ENCODE measurements at regions not wholly inside any gene's neighbourhood (a gene's known extent, or its start where the extent isn't known, plus 50 kb on each side); places are given as distances from the start of the nearest gene placed in this dataset.
"Not testable (repeated sequence)": the region's sequence is repeated elsewhere in the genome, so short reads cannot be mapped to it uniquely, and the experiment has no call there.

GRCh38 chr16:29309601-29310000, 96.9 kb downstream of the NPIPB11 start:
- H3K9ac ChIP-seq (ENCODE audit: low read depth, low read length); H3K9me3 ChIP-seq (ENCODE audit: control insufficient read depth, insufficient read depth, low read length); H3K4me1 ChIP-seq (ENCODE audit: insufficient read depth, low read length); H3K36me3 ChIP-seq (ENCODE audit: insufficient read depth, low read length): not testable (repeated sequence)

GRCh38 chr16:29308644-29309546, 97.6 kb downstream of the NPIPB11 start:
- Histone ChIP-seq H3K9me3 (ENCODE audit: control insufficient read depth, insufficient read depth, low read length) (no peaks in the 10 kb centered on the region), H3K9ac (ENCODE audit: low read depth, low read length) (no peak overlapping the region), H3K4me1 (ENCODE audit: insufficient read depth, low read length) (no peaks in the 10 kb centered on the region), H3K36me3 (ENCODE audit: insufficient read depth, low read length) (no peaks in the 10 kb centered on the region)

GRCh38 chr16:29307598-29308507, 98.7 kb downstream of the NPIPB11 start:
- Histone ChIP-seq H3K36me3 (ENCODE audit: insufficient read depth, low read length) (no peaks in the 10 kb centered on the region), H3K9ac (ENCODE audit: low read depth, low read length) (no peak overlapping the region), H3K4me1 (ENCODE audit: insufficient read depth, low read length) (no peaks in the 10 kb centered on the region), H3K9me3 (ENCODE audit: control insufficient read depth, insufficient read depth, low read length) (no peaks in the 10 kb centered on the region)

GRCh38 chr16:29306943-29307597, 99.4 kb downstream of the NPIPB11 start:
- H3K36me3 ChIP-seq (ENCODE audit: insufficient read depth, low read length): no peaks in the 10 kb centered on the region
- no peak overlapping the region for H3K9ac ChIP-seq (ENCODE audit: low read depth, low read length)
- H3K9me3 ChIP-seq (ENCODE audit: control insufficient read depth, insufficient read depth, low read length): no peaks in the 10 kb centered on the region
- no peaks in the 10 kb centered on the region for H3K4me1 ChIP-seq (ENCODE audit: insufficient read depth, low read length)

- H3K9me3 ChIP-seq (ENCODE audit: control insufficient read depth, insufficient read depth, low read length): no peaks in the 10 kb centered on the region
- no peak overlapping the region for H3K9ac ChIP-seq (ENCODE audit: low read depth, low read length)
- H3K4me1 ChIP-seq (ENCODE audit: insufficient read depth, low read length): no peaks in the 10 kb centered on the region
- no peaks in the 10 kb centered on the region for H3K36me3 ChIP-seq (ENCODE audit: insufficient read depth, low read length)
These were observed 100.3 kb downstream of the NPIPB11 start for GRCh38 chr16:29306201-29306600.

- not testable (repeated sequence) for H3K9ac ChIP-seq (ENCODE audit: low read depth, low read length); H3K36me3 ChIP-seq (ENCODE audit: insufficient read depth, low read length); H3K4me1 ChIP-seq (ENCODE audit: insufficient read depth, low read length); H3K9me3 ChIP-seq (ENCODE audit: control insufficient read depth, insufficient read depth, low read length)
These were observed 101.5 kb downstream of the NPIPB11 start for GRCh38 chr16:29305018-29305417.

- Histone ChIP-seq H3K4me1 (ENCODE audit: insufficient read depth, low read length) (no peaks in the 10 kb centered on the region), H3K9me3 (ENCODE audit: control insufficient read depth, insufficient read depth, low read length) (no peaks in the 10 kb centered on the region), H3K36me3 (ENCODE audit: insufficient read depth, low read length) (no peaks in the 10 kb centered on the region), H3K9ac (ENCODE audit: low read depth, low read length) (no peak overlapping the region)
These were observed 102.3 kb downstream of the NPIPB11 start for GRCh38 chr16:29304251-29304650.

- H3K9me3 ChIP-seq (ENCODE audit: control insufficient read depth, insufficient read depth, low read length): no peaks in the 10 kb centered on the region
- H3K9ac ChIP-seq (ENCODE audit: low read depth, low read length): no peak overlapping the region
- H3K4me1 ChIP-seq (ENCODE audit: insufficient read depth, low read length): no peaks in the 10 kb centered on the region
- H3K36me3 ChIP-seq (ENCODE audit: insufficient read depth, low read length): no peaks in the 10 kb centered on the region
These were observed 103.0 kb downstream of the NPIPB11 start for GRCh38 chr16:29303520-29303919.

- Histone ChIP-seq H3K9ac (ENCODE audit: low read depth, low read length) (no peak overlapping the region), H3K9me3 (ENCODE audit: control insufficient read depth, insufficient read depth, low read length) (no peaks in the 10 kb centered on the region), H3K4me1 (ENCODE audit: insufficient read depth, low read length) (no peaks in the 10 kb centered on the region), H3K36me3 (ENCODE audit: insufficient read depth, low read length) (no peaks in the 10 kb centered on the region)
These were observed 103.5 kb downstream of the NPIPB11 start for GRCh38 chr16:29302976-29303375.

GRCh38 chr16:29302433-29302832, 104.1 kb downstream of the NPIPB11 start:
- H3K9ac ChIP-seq (ENCODE audit: low read depth, low read length); H3K4me1 ChIP-seq (ENCODE audit: insufficient read depth, low read length); H3K9me3 ChIP-seq (ENCODE audit: control insufficient read depth, insufficient read depth, low read length); H3K36me3 ChIP-seq (ENCODE audit: insufficient read depth, low read length): not testable (repeated sequence)

GRCh38 chr16:29301662-29302285, 104.7 kb downstream of the NPIPB11 start:
- H3K9me3 ChIP-seq (ENCODE audit: control insufficient read depth, insufficient read depth, low read length); H3K9ac ChIP-seq (ENCODE audit: low read depth, low read length); H3K36me3 ChIP-seq (ENCODE audit: insufficient read depth, low read length); H3K4me1 ChIP-seq (ENCODE audit: insufficient read depth, low read length): not testable (repeated sequence)

- H3K9ac ChIP-seq (ENCODE audit: low read depth, low read length); H3K4me1 ChIP-seq (ENCODE audit: insufficient read depth, low read length); H3K36me3 ChIP-seq (ENCODE audit: insufficient read depth, low read length); H3K9me3 ChIP-seq (ENCODE audit: control insufficient read depth, insufficient read depth, low read length): not testable (repeated sequence)
These were observed 105.7 kb downstream of the NPIPB11 start for GRCh38 chr16:29300541-29301535.

GRCh38 chr16:29300030-29300491, 106.5 kb downstream of the NPIPB11 start:
- H3K4me1 ChIP-seq (ENCODE audit: insufficient read depth, low read length); H3K9ac ChIP-seq (ENCODE audit: low read depth, low read length); H3K36me3 ChIP-seq (ENCODE audit: insufficient read depth, low read length); H3K9me3 ChIP-seq (ENCODE audit: control insufficient read depth, insufficient read depth, low read length): not testable (repeated sequence)
